ENCODE measurements at regions not wholly inside any gene's neighbourhood (a gene's known extent, or its start where the extent isn't known, plus 50 kb on each side); places are given as distances from the start of the nearest gene placed in this dataset.
"Not testable (repeated sequence)": the region's sequence is repeated elsewhere in the genome, so short reads cannot be mapped to it uniquely, and the experiment has no call there.

- no peak for DNase-seq (ENCODE audit: low read depth)
- no peak overlapping the region for H3K4me3 ChIP-seq (ENCODE audit: control insufficient read depth, low read depth, low read length)
- TF ChIP-seq CTCF (conservative IDR thresholded peaks at IDR 0.05; ENCODE audit: control insufficient read depth, insufficient read depth, low read depth, low read length), result no peak
These were observed 73.2 kb downstream of the TTC6 start for GRCh38 chr14:37668646-37669045.

DNA sequence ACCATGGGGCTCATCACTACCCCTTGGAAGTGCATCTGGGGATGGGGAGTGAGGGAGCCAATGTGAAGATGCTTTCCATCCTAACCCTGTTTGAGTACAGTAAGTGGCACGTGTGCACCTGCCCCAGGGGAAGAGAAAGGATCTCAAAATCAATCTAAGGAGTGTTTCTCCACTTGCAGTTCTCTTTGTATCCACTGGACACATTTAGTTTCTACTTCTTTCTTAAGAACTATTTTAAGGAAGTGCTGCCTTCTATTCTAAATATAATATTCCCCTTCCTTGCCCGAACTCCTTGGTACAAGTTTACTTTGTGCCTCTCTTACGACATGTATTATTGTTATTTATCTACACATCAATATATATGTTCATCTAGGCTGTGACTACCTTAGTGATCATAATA lies 73.8 kb downstream of the TTC6 start:
- no peak overlapping the region for H3K4me3 ChIP-seq (ENCODE audit: control insufficient read depth, low read depth, low read length)
- no peak for DNase-seq (ENCODE audit: low read depth)
- TF ChIP-seq CTCF (conservative IDR thresholded peaks at IDR 0.05; ENCODE audit: control insufficient read depth, insufficient read depth, low read depth, low read length), result no peak

- TF ChIP-seq CTCF (conservative IDR thresholded peaks at IDR 0.05; ENCODE audit: control insufficient read depth, insufficient read depth, low read depth, low read length), result no peak
- H3K4me3 ChIP-seq (ENCODE audit: control insufficient read depth, low read depth, low read length), result no peak overlapping the region
- DNase-seq (ENCODE audit: low read depth), result no peak
These were observed 78.0 kb downstream of the TTC6 start for GRCh38 chr14:37673439-37673838.

DNA sequence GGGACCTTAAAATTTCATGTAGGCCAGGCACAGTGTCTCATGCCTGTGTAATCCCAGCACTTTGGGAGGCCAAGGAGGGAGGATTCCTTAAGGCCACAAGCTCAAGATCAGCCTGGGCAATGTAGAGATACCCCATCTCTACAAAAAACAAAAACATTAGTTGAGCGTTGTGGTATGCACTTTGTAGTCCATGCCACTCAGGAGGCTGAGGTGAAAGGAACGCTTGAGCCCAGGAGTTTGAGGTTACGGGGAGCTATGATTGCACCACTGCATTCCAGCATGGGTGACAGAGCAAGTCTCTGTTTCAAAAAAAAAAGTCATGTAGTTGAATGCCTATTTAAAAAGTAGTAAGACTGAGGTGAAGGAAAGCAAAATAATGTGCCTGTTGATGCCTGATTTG lies 83.5 kb downstream of the TTC6 start:
- DNase-seq (ENCODE audit: low read depth), result no peak
- H3K4me3 ChIP-seq (ENCODE audit: control insufficient read depth, low read depth, low read length), result no peak overlapping the region
- TF ChIP-seq CTCF (conservative IDR thresholded peaks at IDR 0.05; ENCODE audit: control insufficient read depth, insufficient read depth, low read depth, low read length), result no peak

DNA sequence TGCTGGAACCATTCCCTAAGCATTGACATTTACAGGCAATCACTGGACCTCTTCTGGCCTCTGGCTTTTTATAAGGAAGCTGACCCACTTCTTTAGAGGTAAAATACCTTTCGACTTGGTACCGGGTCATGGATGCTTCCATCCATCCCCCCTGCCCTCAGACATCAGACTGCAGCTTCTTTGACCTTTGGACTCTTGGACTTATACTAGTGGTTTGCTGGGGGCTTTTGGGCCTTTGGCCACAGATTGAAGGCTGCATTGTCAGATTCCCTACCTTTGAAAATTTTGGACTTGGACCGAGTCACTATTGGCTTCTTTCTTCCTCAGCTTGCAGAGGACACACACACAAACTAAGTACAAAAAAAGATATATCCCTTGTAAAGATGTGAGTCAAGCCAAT lies 86.1 kb downstream of the TTC6 start:
- DNase-seq (ENCODE audit: low read depth), result no peak
- no peak for TF ChIP-seq CTCF (conservative IDR thresholded peaks at IDR 0.05; ENCODE audit: control insufficient read depth, insufficient read depth, low read depth, low read length)

GRCh38 chr14:37692680-37693079 lies 97.3 kb downstream of the TTC6 start:
- not testable (repeated sequence) for H3K4me3 ChIP-seq (ENCODE audit: control insufficient read depth, low read depth, low read length); DNase-seq (ENCODE audit: low read depth)

More for the DNA sequence above, 86.1 kb downstream of the TTC6 start:
- no peak overlapping the region for H3K4me3 ChIP-seq (ENCODE audit: control insufficient read depth, low read depth, low read length)

- not testable (repeated sequence) for DNase-seq (ENCODE audit: low read depth); H3K4me3 ChIP-seq (ENCODE audit: control insufficient read depth, low read depth, low read length)
These were observed 98.0 kb downstream of the TTC6 start for GRCh38 chr14:37693420-37693819.

DNA sequence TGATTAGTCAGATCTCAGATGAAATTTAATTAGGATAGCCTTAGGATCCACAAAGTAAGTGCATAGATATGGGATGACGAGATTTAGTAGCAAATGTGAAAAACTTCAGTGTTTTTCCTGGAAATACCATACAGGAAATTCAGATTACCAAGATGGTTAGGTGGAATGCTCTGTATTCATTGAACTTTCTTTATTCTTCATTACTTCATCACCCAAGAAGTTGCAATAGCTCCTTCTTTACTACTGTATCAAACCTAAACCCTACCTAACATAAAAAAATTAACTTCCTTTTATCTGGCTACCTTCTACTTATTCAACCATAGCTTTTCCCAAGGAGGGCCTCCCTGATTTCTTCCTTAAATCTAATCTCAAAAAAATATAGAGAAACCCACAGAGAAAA lies 100.4 kb downstream of the TTC6 start:
- no peak overlapping the region for H3K4me3 ChIP-seq (ENCODE audit: control insufficient read depth, low read depth, low read length)
- no peak for DNase-seq (ENCODE audit: low read depth)
- TF ChIP-seq CTCF (conservative IDR thresholded peaks at IDR 0.05; ENCODE audit: control insufficient read depth, insufficient read depth, low read depth, low read length), result no peak
